A549 (cell line): ENCODE measurements at regions not wholly inside any gene's neighbourhood (a gene's known extent, or its start where the extent isn't known, plus 50 kb on each side); places are given as distances from the start of the nearest gene placed in this dataset.

ENCODE experiments used
- ATAC-seq, 2 experiments: fragments of 200-7000 bp in 1 of 2; fragments of >200 bp in 1 of 2; cut with Nextera tagmentation in 1 of 2; cut with Tn5 transposase in 1 of 2; 3 replicates each; pipeline versions ENCODE4 v1.8.0 to v1.9.1; 2018 to 2020; ENCODE audit warnings: mild to moderate bottlenecking in 1 of 2, moderate library complexity in 1 of 2
- CTCF ChIA-PET: fragments of 300-600 bp; sonication (Branson Sonifier 250); formaldehyde crosslinking; extraction: SDS; loops from one replicate; lab custom pipeline; 2021; ENCODE audit warnings: antibody characterized with exemption, inconsistent platforms; lab: Yijun Ruan, JAX
- POLR2A ChIA-PET: fragments of 350-600 bp; formaldehyde crosslinking; extraction: SDS; loops from one replicate; lab custom pipeline; 2021; ENCODE audit warnings: antibody characterized with exemption, inconsistent platforms; lab: Yijun Ruan, JAX
- DNase-seq, 2 experiments: peaks; one replicate each; pipeline versions ENCODE4 v3.0.0 to v3.0.0-alpha.2; 2011 to 2016; ENCODE audit warnings: low read depth in 1 of 2, low spot score in 1 of 2
- FAIRE-seq: peaks from 2 replicates; lab custom pipeline; 2011; peaks lifted over from hg19 to GRCh38; lab: Jason Lieb, UNC
- H3K27ac ChIP-seq, 2 experiments: fragments of >200 bp; sonication (Bioruptor Twin); formaldehyde crosslinking; 3 replicates each; pipeline ENCODE4 v1.5.1; 2016 to 2017
- H3K4me1 ChIP-seq: fragments of >200 bp; sonication (Bioruptor Twin); formaldehyde crosslinking; 3 replicates; pipeline ENCODE4 v1.6.1; 2016
- H3K4me2 ChIP-seq: fragments of >200 bp; sonication (Bioruptor Twin); formaldehyde crosslinking; 3 replicates; pipeline ENCODE4 v1.6.1; 2016
- H3K4me3 ChIP-seq: fragments of >200 bp; sonication (Bioruptor Twin); formaldehyde crosslinking; 3 replicates; pipeline ENCODE4 v1.5.1; 2016
- H3K9me3 ChIP-seq: fragments of >200 bp; sonication (Bioruptor Twin); formaldehyde crosslinking; 3 replicates; pipeline ENCODE4 v1.6.1; 2016
- CHD2 ChIP-seq: fragments of 150-350 bp; IDR thresholded peaks from 2 replicates; pipeline ENCODE4 v1.6.1; 2014; ENCODE audit warnings: low read length; ENCODE audit not compliant: partially characterized antibody
- CHD4 ChIP-seq: fragments of 200-600 bp; sonication (generic); IDR thresholded peaks from 2 replicates; pipeline ENCODE4 v1.6.1; 2016; ENCODE audit warnings: antibody characterized with exemption, mild to moderate bottlenecking, borderline replicate concordance
- E2F6 ChIP-seq: IDR thresholded peaks from 2 replicates; pipeline ENCODE4 v1.6.1; 2012; ENCODE audit warnings: low read depth, borderline replicate concordance
- EP300 ChIP-seq, 2 experiments: fragments of >200 bp; sonication (Bioruptor Twin); formaldehyde crosslinking; IDR thresholded peaks; 2 replicates in 1 of 2; 3 replicates in 1 of 2; pipeline ENCODE4 v1.6.1; 2016 to 2017
- ESRRA ChIP-seq: fragments of 150-350 bp; IDR thresholded peaks from 2 replicates; pipeline ENCODE4 v1.6.1; 2014; ENCODE audit warnings: mild to moderate bottlenecking, low read length, borderline replicate concordance
- FOSB ChIP-seq: fragments of 250-450 bp; sonication (Bioruptor Pico); IDR thresholded peaks from 2 replicates; pipeline ENCODE4 v1.5.0; 2020; ENCODE audit warnings: mild to moderate bottlenecking, moderate library complexity
- GATA3 ChIP-seq: IDR thresholded peaks from 2 replicates; pipeline ENCODE4 v1.6.1; 2012; ENCODE audit warnings: borderline replicate concordance
- HES2 ChIP-seq: fragments of >200 bp; sonication (Bioruptor Twin); formaldehyde crosslinking; IDR thresholded peaks from 2 replicates; pipeline ENCODE4 v1.6.1; 2016
- HOXA7 ChIP-seq: fragments of 250-450 bp; sonication (Bioruptor Pico); IDR thresholded peaks from 2 replicates; pipeline ENCODE4 v1.5.0; 2020; ENCODE audit warnings: mild to moderate bottlenecking, moderate library complexity
- JUN ChIP-seq, 2 experiments: fragments of >200 bp; sonication (Bioruptor Twin); formaldehyde crosslinking; IDR thresholded peaks; 2 replicates in 1 of 2; 3 replicates in 1 of 2; pipeline ENCODE4 v1.6.1; 2016 to 2017
- JUNB ChIP-seq: fragments of >200 bp; sonication (Bioruptor Twin); formaldehyde crosslinking; IDR thresholded peaks from 2 replicates; pipeline ENCODE4 v1.6.1; 2016
- KDM1A ChIP-seq: fragments of 200-600 bp; sonication (generic); IDR thresholded peaks from 2 replicates; pipeline ENCODE4 v1.6.1; 2016; ENCODE audit warnings: low read depth, mild to moderate bottlenecking
- KDM5A ChIP-seq: fragments of 200-600 bp; sonication (generic); IDR thresholded peaks from 2 replicates; pipeline ENCODE4 v1.6.1; 2016; ENCODE audit warnings: antibody characterized with exemption, mild to moderate bottlenecking
- MAFK ChIP-seq: fragments of 450-650 bp; IDR thresholded peaks from 2 replicates; pipeline ENCODE4 v1.6.1; 2014; ENCODE audit not compliant: partially characterized antibody
- MAX ChIP-seq: IDR thresholded peaks from 2 replicates; pipeline ENCODE4 v1.6.1; 2012
- MAZ ChIP-seq: fragments of 150-350 bp; IDR thresholded peaks from 2 replicates; pipeline ENCODE4 v1.6.1; 2014; ENCODE audit warnings: antibody characterized with exemption, low read depth, low read length, borderline replicate concordance
- NPAS2 ChIP-seq: fragments of 250-450 bp; sonication (Bioruptor Pico); IDR thresholded peaks from 2 replicates; pipeline ENCODE4 v1.8.0; 2022; ENCODE audit warnings: mild to moderate bottlenecking, moderate library complexity, borderline replicate concordance
- PBX3 ChIP-seq: IDR thresholded peaks from 2 replicates; pipeline ENCODE4 v1.6.1; 2012
- RAD21 ChIP-seq, 2 experiments: fragments of >200 bp in 1 of 2; sonication (Bioruptor Twin) in 1 of 2; formaldehyde crosslinking in 1 of 2; IDR thresholded peaks in 1 of 2; conservative IDR thresholded peaks in 1 of 2; 2 replicates in 1 of 2; 3 replicates in 1 of 2; pipeline ENCODE4 v1.6.1; 2012 to 2018; ENCODE audit warnings: inconsistent platforms in 1 of 2
- RCOR1 ChIP-seq: fragments of 150-350 bp; IDR thresholded peaks from 2 replicates; pipeline ENCODE4 v1.6.1; 2014; ENCODE audit warnings: antibody characterized with exemption, low read length, low read depth
- RFX5 ChIP-seq: fragments of 450-650 bp; IDR thresholded peaks from 2 replicates; pipeline ENCODE4 v1.7.1; 2014; ENCODE audit warnings: antibody characterized with exemption, mild to moderate bottlenecking, moderate library complexity
- TFCP2L1 ChIP-seq: fragments of 250-450 bp; sonication (Bioruptor Pico); IDR thresholded peaks from 2 replicates; pipeline ENCODE4 v1.5.0; 2021; ENCODE audit warnings: mild to moderate bottlenecking
- TP53 ChIP-seq: fragments of 250-450 bp; sonication (Bioruptor Pico); IDR thresholded peaks from 2 replicates; pipeline ENCODE4 v1.5.0; 2021; ENCODE audit warnings: mild to moderate bottlenecking, moderate library complexity
- USF2 ChIP-seq: fragments of 450-650 bp; IDR thresholded peaks from 2 replicates; pipeline ENCODE4 v1.6.1; 2014; ENCODE audit warnings: antibody characterized with exemption
- ZFP36 ChIP-seq: fragments of 450-650 bp; IDR thresholded peaks from 2 replicates; pipeline ENCODE4 v1.6.1; 2014; ENCODE audit warnings: borderline replicate concordance; ENCODE audit not compliant: partially characterized antibody
- ZNF302 ChIP-seq: fragments of 250-450 bp; sonication (Bioruptor Pico); IDR thresholded peaks from 2 replicates; pipeline ENCODE4 v1.9.0; 2021; ENCODE audit warnings: inconsistent platforms, mild to moderate bottlenecking, moderate library complexity
- WGBS: methylation state at CpG from one replicate; pipeline ENCODE4 v1.1.6; 2017; ENCODE audit errors: missing lambda C conversion rate; 5-methylcytosine and 5-hydroxymethylcytosine counted together

GRCh38 chr12:131635491-131636122 is 75.3 kb upstream of the SFSWAP start:
- no peak for DNase-seq
- Histone ChIP-seq H3K4me3 (no peak overlapping the region), H3K4me2 (no peak overlapping the region), H3K9me3 (no peaks in the 10 kb centered on the region), H3K4me1 (no peaks in the 10 kb centered on the region), H3K27ac (no peak overlapping the region)
- ChIA-PET POLR2A (no interaction called here), CTCF (no interaction called here)
- TF ChIP-seq HOXA7 (CRISPR knock-in tag) (no peak), PBX3 (no peak), GATA3 (no peak), ZFP36 (no peak), MAX (no peak), JUNB (no peak), NPAS2 (CRISPR knock-in tag) (no peak), FOSB (no peak), JUN (IDR thresholded peaks at IDR 0.05) (no peak), KDM5A (no peak), USF2 (no peak)
- FAIRE-seq = no peak
- ATAC-seq = no peak
- 22% methylated on average over 6 of the region's 6 CpGs for WGBS

- POLR2A ChIA-PET = no interaction called here
- FAIRE-seq = no peak
- WGBS = 45% methylated on average over 8 of the region's 8 CpGs
- no peak for ATAC-seq
- Histone ChIP-seq H3K4me3 (no peak overlapping the region), H3K4me2 (no peak overlapping the region), H3K9me3 (no peaks in the 10 kb centered on the region), H3K27ac (no peak overlapping the region), H3K4me1 (no peaks in the 10 kb centered on the region)
- TF ChIP-seq RAD21 (conservative IDR thresholded peaks at IDR 0.05 in 1 of 2, IDR thresholded peaks at IDR 0.05 in 1 of 2) (no peak), KDM1A (no peak), TP53 (CRISPR knock-in tag) (no peak), TFCP2L1 (CRISPR knock-in tag) (no peak), MAFK (no peak), CHD2 (no peak), ZNF302 (no peak), ESRRA (no peak), JUNB (no peak), RCOR1 (no peak), HES2 (no peak), CHD4 (no peak), E2F6 (no peak), EP300 (IDR thresholded peaks at IDR 0.05) (no peak), GATA3 (no peak), MAZ (no peak), RFX5 (no peak)
- CTCF ChIA-PET = no interaction called here
- DNase-seq = no peak
Measured at GRCh38 chr12:131636266-131636665, 74.6 kb upstream of the SFSWAP start.
